ENCODE measurements at regions not wholly inside any gene's neighbourhood (a gene's known extent, or its start where the extent isn't known, plus 50 kb on each side); places are given as distances from the start of the nearest gene placed in this dataset.
"Not testable (repeated sequence)": the region's sequence is repeated elsewhere in the genome, so short reads cannot be mapped to it uniquely, and the experiment has no call there.

GRCh38 chr16:88227722-88228482 is 154.9 kb upstream of the ZNF469 start:
- not testable (repeated sequence) for DNase-seq (ENCODE audit: low spot score)

DNA sequence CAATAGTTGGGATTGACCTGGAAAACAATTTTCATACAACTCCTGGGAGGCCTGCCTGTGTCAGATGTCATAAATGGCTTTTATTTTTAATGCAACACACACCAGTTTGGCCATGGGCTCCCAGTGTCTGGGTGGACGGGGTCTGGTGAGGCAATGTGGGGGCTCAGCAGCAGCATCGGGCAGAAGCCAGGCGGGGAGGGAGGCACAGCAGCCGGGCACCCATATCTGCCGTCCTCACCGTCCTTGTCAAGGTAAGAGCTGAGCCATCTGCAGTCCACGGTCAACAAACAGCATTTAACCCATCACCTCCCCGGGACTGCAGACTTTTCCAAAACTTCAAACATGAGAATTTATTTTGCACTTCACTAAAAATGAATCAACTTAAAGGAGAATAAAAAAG is 154.0 kb upstream of the ZNF469 start:
- not testable (repeated sequence) for DNase-seq (ENCODE audit: low spot score)

GRCh38 chr16:88229710-88230109 is 153.0 kb upstream of the ZNF469 start:
- DNase-seq (ENCODE audit: low spot score), result not testable (repeated sequence)

DNA sequence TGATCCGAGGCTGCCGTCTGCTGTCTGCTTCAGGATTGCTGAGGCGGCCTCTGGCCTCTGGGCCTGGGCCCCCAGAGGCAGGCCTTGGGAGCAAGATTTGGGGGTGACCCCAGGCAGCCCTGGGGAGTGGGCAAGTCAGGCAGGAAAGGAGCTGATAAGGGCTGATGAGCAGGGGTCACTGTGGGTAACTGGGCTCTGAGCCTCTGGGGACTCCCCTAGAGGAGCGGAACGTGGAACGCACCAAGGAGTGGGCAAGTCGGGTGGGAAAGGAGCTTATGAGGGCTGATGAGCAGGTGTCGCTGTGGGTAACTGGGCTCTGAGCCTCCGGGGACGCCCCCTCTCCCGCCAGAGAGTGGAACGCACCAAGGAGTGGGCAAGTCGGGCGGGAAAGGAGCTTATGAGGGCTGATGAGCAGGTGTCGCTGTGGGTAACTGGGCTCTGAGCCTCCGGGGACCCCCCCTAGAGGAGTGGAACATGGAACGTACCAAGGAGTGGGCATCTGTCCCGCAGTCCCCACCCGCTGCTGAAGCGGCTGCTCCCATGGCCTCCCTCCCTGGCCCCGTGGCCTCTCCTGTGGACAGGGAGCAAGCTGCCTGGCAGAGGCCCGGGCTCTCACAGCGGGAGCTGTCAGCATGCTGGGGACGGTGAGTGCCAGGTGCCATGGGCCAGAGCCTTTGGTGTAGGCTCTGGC is 152.3 kb upstream of the ZNF469 start:
- DNase-seq (ENCODE audit: low spot score), result not testable (repeated sequence)

- DNase-seq (ENCODE audit: low spot score), result not testable (repeated sequence)
Measured at GRCh38 chr16:88230967-88231615, 151.7 kb upstream of the ZNF469 start.

DNA sequence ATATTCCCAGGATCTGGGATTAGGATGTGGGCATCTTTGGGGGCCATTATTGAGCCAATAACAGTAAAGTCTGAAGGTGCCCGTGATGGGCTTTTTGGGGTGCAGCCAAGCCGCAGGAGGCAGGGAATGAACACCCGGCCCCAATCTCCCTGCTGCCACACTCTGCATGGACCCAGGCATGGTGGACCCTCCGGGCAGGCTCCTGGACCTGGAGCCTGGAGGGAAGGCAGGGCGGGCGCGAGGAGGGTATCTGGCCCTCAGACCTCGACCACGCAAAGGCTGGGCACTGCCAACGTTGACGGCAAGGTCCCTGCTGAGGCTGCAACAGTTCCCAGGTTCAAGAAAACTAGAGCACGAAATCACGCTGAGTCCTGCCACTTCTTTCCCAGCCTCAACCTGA is 150.9 kb upstream of the ZNF469 start:
- DNase-seq (ENCODE audit: low spot score), result not testable (repeated sequence)

- DNase-seq (ENCODE audit: low spot score), result peak; percentile 22
Measured at GRCh38 chr16:88232401-88233258, 150.1 kb upstream of the ZNF469 start.

GRCh38 chr16:88233621-88234420 is 148.9 kb upstream of the ZNF469 start:
- DNase-seq (ENCODE audit: low spot score), result not testable (repeated sequence)

- peak; percentile 29 for DNase-seq (ENCODE audit: low spot score)
Measured at GRCh38 chr16:88234421-88235271, 148.1 kb upstream of the ZNF469 start.

- peak; percentile 30 for DNase-seq (ENCODE audit: low spot score)
Measured at GRCh38 chr16:88235691-88236090, 147.1 kb upstream of the ZNF469 start.

DNA sequence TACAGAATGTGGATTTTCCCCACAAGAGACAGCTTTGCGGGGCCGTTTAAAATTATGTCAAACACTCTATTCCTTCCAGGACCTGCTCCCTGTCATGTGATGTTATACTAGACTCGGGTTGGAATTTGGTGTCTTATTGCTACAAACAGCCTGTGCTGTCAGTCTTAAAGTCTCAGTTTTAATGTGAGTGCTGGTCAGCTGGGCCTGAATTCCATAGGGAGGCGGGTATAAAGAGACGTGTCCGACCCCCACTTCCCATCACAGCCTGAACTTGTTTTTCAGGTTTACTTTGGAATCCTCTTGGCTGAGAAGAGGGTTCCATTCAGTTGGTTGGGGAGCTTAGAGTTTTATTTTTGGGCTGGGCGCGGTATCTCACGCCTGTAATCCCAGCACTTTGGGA is 146.5 kb upstream of the ZNF469 start:
- not testable (repeated sequence) for DNase-seq (ENCODE audit: low spot score)

DNA sequence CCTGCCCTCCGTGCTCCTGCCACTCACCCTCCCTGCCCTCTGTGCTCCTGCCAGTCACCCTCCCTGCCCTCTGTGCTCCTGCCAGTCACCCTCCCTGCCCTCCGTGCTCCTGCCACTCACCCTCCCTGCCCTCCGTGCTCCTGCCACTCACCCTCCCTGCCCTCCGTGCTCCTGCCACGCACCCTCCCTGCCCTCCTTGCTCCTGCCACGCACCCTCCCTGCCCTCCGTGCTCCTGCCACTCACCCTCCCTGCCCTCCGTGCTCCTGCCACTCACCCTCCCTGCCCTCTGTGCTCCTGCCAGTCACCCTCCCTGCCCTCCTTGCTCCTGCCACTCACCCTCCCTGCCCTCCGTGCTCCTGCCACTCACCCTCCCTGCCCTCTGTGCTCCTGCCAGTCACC is 145.4 kb upstream of the ZNF469 start:
- not testable (repeated sequence) for DNase-seq (ENCODE audit: low spot score)

DNA sequence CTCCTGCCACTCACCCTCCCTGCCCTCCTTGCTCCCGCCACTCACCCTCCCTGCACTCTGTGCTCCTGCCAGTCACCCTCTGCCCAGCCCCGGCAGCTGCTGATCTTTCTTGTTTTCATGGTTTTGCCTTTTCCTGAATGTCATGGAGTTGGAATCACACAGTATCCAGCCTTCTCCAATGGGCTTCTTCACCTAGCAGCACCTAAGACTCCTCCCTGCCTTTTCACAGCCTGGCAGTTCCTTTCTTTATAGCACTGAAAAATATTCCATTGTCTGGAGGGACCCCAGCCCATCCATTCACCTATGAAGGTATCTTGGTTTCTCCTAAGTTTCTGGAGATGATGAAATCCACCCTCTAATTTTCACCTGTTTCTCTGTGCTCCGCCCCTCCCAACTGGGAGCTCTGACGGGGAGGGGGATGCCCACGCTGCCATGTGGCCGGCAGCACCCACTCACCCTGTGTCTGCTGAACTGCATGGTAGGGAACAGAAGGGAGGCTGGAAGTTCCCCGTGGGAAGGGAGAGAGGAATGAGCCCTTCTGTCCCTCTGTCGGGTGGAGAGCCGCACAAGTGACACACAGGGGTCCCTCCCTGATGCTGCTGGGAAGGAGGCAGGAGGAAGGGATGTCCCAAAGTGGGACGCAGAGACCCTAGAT is 144.9 kb upstream of the ZNF469 start:
- DNase-seq (ENCODE audit: low spot score), result not testable (repeated sequence)

DNA sequence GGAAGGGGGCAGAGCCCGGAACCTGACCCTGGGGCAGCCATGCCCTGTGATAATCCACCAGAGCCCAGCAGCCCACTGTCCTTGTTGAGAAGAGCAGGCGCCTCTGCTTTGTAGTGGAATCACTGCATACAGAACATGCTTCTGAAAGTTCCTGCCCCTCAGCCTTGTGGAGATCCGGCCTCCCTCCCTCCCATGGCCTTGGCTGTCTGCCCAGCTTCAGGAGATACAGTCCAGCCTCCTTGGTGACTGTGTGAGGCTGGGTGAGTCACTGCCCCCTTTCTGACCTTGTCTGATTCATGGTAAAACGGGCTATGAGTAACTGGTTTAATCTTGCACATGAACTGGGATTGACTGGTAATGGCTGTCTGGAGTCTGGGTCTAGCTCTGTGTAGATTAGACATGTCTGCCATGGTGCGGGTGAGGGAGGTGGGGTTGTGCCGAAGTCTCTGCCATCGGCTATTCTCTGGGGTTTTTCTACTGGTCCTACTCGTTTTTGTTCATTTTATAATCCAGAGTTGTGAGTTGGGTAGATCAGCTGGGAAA is 144.0 kb upstream of the ZNF469 start:
- peak; percentile 95 for DNase-seq (ENCODE audit: low spot score)

DNA sequence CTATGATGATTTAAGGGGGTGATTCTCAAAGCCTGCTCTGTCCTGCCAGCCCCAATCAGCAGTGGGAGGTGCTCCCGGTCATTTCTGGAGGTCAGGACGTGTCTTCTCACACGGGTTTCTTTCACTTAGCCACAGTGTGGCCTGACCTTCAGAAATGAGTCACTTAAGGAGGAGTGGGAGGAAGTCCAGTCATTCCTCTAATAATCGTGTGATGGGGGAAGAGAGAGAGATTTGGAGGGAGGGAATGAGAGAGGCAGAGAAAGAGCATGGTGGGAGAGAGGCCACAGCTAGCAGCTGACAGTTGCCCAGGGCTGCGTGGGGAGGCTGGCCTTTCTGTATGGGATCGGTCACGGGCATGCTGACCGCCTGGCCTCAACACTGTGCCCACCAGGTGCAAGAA is 142.6 kb upstream of the ZNF469 start:
- DNase-seq (ENCODE audit: low spot score), result not testable (repeated sequence)

DNA sequence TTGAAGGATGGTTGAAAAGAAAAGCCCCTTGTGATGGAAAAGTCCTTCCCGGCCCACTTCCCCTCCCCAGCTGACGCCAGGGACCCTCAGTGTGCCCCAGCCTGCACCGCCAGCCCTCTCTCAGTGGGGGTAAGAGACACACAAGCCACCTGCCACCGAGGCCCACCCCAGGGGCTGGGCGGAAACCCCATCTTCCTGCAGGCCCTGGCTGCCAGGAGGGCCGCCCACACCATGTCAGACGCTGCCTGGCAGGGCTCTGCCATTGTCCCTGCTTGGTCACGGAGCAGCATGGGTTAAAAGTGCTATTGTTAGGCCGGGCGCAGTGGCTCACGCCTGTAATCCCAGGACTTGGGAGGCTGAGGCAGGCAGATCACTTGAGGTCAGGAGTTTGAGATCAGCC is 142.0 kb upstream of the ZNF469 start:
- not testable (repeated sequence) for DNase-seq (ENCODE audit: low spot score)

- DNase-seq (ENCODE audit: low spot score), result not testable (repeated sequence)
Measured at GRCh38 chr16:88241404-88242311, 141.1 kb upstream of the ZNF469 start.
